ENCODE measurements at regions not wholly inside any gene's neighbourhood (a gene's known extent, or its start where the extent isn't known, plus 50 kb on each side); places are given as distances from the start of the nearest gene placed in this dataset.

DNA sequence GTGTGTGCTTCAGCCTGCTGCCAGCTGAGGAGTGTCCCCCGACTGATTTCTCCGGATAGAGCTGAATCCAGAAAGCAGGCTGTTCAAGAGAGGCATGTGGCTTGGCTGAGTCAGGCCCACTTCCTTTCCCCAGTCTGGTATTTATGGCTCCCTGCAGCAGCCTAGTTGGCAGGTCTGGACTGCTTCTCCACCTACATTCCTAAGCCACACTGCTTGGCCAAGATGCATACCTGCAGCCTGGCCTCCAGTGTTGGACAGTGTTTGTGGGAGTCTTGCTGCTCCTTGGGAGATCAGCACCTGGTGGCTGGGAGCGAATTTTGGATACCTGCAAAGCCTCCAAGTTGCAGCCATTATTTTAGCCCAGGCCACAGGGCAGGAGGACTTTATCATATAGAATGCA lies 670.8 kb downstream of the ACTL7B start:
- ChIA-PET CTCF (no interaction called here), POLR2A (ENCODE audit: unreplicated experiment) (no interaction called here)
- DNase-seq (peak; percentile 67), ATAC-seq (peak; percentile 90)
- intact Hi-C loops (cut with micrococcal nuclease) = no loop called here
- Histone ChIP-seq H3K4me2 (ENCODE audit: low read length) (no peak overlapping the region), H3F3A (ENCODE audit: low read length, unreplicated experiment) (no peaks in the 10 kb centered on the region), H3K9me3 (ENCODE audit: low read length) (no peaks in the 10 kb centered on the region), H4K20me1 (ENCODE audit: low read length) (no peaks in the 10 kb centered on the region), H2AFZ (ENCODE audit: low read length) (no peak overlapping the region), H3K79me2 (ENCODE audit: low read length) (no peaks in the 10 kb centered on the region), H3K9me2 (replicated peaks; ENCODE audit: low read length) (no peaks in the 10 kb centered on the region), H3K27me3 (ENCODE audit: low read length) (no peaks in the 10 kb centered on the region), H3K9ac (ENCODE audit: low read length) (no peak overlapping the region), H3K4me3 (ENCODE audit: low read length) (no peak overlapping the region), H3K27ac (ENCODE audit: low read length) (no peak overlapping the region), H3K4me1 (ENCODE audit: insufficient read depth, low read length) (peaks cover 16% of the 10 kb centered on the region), H3K36me3 (ENCODE audit: low read depth, low read length) (no peaks in the 10 kb centered on the region)
- TF ChIP-seq EZH2phosphoT487 (IDR thresholded peaks at IDR 0.05; ENCODE audit: borderline replicate concordance, low read length) = no peak
- TF ChIP-seq EZH2 (IDR thresholded peaks at IDR 0.05; ENCODE audit: low read length, unreplicated experiment) = no peak
- TF ChIP-seq, protein P1, sequence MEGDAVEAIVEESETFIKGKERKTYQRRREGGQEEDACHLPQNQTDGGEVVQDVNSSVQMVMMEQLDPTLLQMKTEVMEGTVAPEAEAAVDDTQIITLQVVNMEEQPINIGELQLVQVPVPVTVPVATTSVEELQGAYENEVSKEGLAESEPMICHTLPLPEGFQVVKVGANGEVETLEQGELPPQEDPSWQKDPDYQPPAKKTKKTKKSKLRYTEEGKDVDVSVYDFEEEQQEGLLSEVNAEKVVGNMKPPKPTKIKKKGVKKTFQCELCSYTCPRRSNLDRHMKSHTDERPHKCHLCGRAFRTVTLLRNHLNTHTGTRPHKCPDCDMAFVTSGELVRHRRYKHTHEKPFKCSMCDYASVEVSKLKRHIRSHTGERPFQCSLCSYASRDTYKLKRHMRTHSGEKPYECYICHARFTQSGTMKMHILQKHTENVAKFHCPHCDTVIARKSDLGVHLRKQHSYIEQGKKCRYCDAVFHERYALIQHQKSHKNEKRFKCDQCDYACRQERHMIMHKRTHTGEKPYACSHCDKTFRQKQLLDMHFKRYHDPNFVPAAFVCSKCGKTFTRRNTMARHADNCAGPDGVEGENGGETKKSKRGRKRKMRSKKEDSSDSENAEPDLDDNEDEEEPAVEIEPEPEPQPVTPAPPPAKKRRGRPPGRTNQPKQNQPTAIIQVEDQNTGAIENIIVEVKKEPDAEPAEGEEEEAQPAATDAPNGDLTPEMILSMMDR (conservative IDR thresholded peaks at IDR 0.05; ENCODE audit: low read depth, low read length) = no peak
- no TSS peak for BruUV-seq (replicated peaks)

DNA sequence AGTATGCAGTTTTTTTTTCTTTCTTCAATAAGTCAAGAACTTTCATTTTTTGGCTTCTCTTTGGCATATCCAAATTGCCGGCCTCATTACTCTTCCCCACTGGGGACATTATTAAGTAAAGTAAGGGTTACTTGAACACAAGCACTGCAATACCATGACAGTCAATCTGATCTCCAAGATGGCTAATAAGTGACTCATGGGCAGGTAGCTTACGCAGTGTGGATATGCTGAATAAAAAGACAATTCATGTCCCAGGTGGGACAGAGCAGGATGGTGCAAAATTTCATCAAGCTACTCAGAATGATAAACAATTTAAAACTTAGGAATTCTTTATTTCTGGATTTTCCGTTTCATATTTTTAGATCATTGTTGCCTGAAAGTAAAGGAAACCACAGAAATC lies 671.8 kb downstream of the ACTL7B start:
- no peak for DNase-seq
- TF ChIP-seq EZH2 (IDR thresholded peaks at IDR 0.05; ENCODE audit: low read length, unreplicated experiment) (no peak), EZH2phosphoT487 (IDR thresholded peaks at IDR 0.05; ENCODE audit: borderline replicate concordance, low read length) (no peak)
- TF ChIP-seq, protein P1 (conservative IDR thresholded peaks at IDR 0.05; ENCODE audit: low read depth, low read length) = no peak
- Histone ChIP-seq H3K4me3 (ENCODE audit: low read length) (no peak overlapping the region), H3K36me3 (ENCODE audit: low read depth, low read length) (no peaks in the 10 kb centered on the region), H4K20me1 (ENCODE audit: low read length) (no peaks in the 10 kb centered on the region), H3K9ac (ENCODE audit: low read length) (no peak overlapping the region), H2AFZ (ENCODE audit: low read length) (no peak overlapping the region), H3K9me2 (replicated peaks; ENCODE audit: low read length) (no peaks in the 10 kb centered on the region), H3K27ac (ENCODE audit: low read length) (no peak overlapping the region), H3K4me1 (ENCODE audit: insufficient read depth, low read length) (peaks cover 16% of the 10 kb centered on the region), H3F3A (ENCODE audit: low read length, unreplicated experiment) (no peaks in the 10 kb centered on the region), H3K27me3 (ENCODE audit: low read length) (no peaks in the 10 kb centered on the region), H3K9me3 (ENCODE audit: low read length) (no peaks in the 10 kb centered on the region), H3K4me2 (ENCODE audit: low read length) (no peak overlapping the region), H3K79me2 (ENCODE audit: low read length) (no peaks in the 10 kb centered on the region)
- POLR2A ChIA-PET (ENCODE audit: unreplicated experiment) = no interaction called here
- CTCF ChIA-PET = no interaction called here
- ATAC-seq = no peak
- intact Hi-C loops (cut with micrococcal nuclease) = no loop called here
- no TSS peak for BruUV-seq (replicated peaks)

DNA sequence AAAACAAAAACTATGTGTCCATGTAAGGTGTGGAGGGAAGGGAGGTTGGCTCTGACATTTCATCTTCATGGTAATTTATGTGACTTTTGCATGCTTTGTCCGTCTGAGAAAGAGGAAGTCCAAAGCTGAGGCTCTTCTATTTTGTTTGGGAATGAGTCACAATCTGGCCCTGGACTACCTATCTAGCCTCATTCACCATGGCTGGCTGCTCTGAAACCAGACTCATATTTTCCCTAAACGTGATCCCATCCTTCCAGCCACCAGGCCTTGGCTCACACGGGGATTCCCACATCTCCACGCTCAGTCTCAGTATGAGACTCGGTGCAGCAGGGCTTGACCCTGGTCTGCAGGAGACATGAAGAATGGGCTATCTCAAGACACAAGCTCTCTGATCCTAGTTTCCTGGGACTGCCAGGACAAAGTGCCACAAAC lies 672.8 kb downstream of the ACTL7B start:
- H3K36me3 ChIP-seq (ENCODE audit: low read depth, low read length) = no peaks in the 10 kb centered on the region
- peak; percentile 35 for DNase-seq
- no peaks in the 10 kb centered on the region for H3K9me2 ChIP-seq (replicated peaks; ENCODE audit: low read length)
- POLR2A ChIA-PET (ENCODE audit: unreplicated experiment) = no interaction called here
- H2AFZ ChIP-seq (ENCODE audit: low read length) = no peak overlapping the region
- no peaks in the 10 kb centered on the region for H3F3A ChIP-seq (ENCODE audit: low read length, unreplicated experiment)
- H3K79me2 ChIP-seq (ENCODE audit: low read length) = no peaks in the 10 kb centered on the region
- TF ChIP-seq, protein P1 (conservative IDR thresholded peaks at IDR 0.05; ENCODE audit: low read depth, low read length) = no peak
- TF ChIP-seq EZH2 (IDR thresholded peaks at IDR 0.05; ENCODE audit: low read length, unreplicated experiment) = no peak
- TF ChIP-seq EZH2phosphoT487 (IDR thresholded peaks at IDR 0.05; ENCODE audit: borderline replicate concordance, low read length) = no peak
- H3K27ac ChIP-seq (ENCODE audit: low read length) = no peak overlapping the region
- H3K9me3 ChIP-seq (ENCODE audit: low read length) = no peaks in the 10 kb centered on the region
- no peak overlapping the region for H3K4me2 ChIP-seq (ENCODE audit: low read length)
- intact Hi-C loops (cut with micrococcal nuclease) = no loop called here
- H3K4me3 ChIP-seq (ENCODE audit: low read length) = no peak overlapping the region
- BruUV-seq (replicated peaks) = no TSS peak
- peaks cover 16% of the 10 kb centered on the region for H3K4me1 ChIP-seq (ENCODE audit: insufficient read depth, low read length)
- no peak overlapping the region for H3K9ac ChIP-seq (ENCODE audit: low read length)
- peak; percentile 59 for ATAC-seq
- H3K27me3 ChIP-seq (ENCODE audit: low read length) = no peaks in the 10 kb centered on the region
- CTCF ChIA-PET = no interaction called here
- H4K20me1 ChIP-seq (ENCODE audit: low read length) = no peaks in the 10 kb centered on the region
